HCT116 (cell line): ENCODE measurements at regions not wholly inside any gene's neighbourhood (a gene's known extent, or its start where the extent isn't known, plus 50 kb on each side); places are given as distances from the start of the nearest gene placed in this dataset.

Experiments
- ATAC-seq: fragments of 200-7000 bp; cut with Tn5 transposase; 2 replicates; pipeline ENCODE4 v1.9.1; 2020; ENCODE audit warnings: mild to moderate bottlenecking, moderate library complexity
- BruUV-seq: library from RNA; stranded (reverse); fragments of 400-500 nt; replicated peaks from 2 replicates; lab custom pipeline; 2021; lab: Mats Ljungman, UMichigan
- CTCF ChIA-PET: fragments of 300-600 bp; sonication (Branson Sonifier 250); formaldehyde crosslinking; loops from one replicate; lab custom pipeline; 2021; ENCODE audit warnings: antibody characterized with exemption; lab: Charles Lee
- POLR2A ChIA-PET: fragments of 300-600, 350-600 bp; sonication (Branson Sonifier 250); formaldehyde crosslinking; loops from one replicate; lab custom pipeline; 2021; ENCODE audit warnings: antibody characterized with exemption; lab: Charles Lee
- RAD21 ChIA-PET, 2 experiments: fragments of 300-600 bp; sonication (Branson Sonifier 250); formaldehyde crosslinking; loops; one replicate each; lab custom pipeline; 2023; ENCODE audit warnings: low total read pairs in 2 of 2; ENCODE audit not compliant: uncharacterized antibody in 2 of 2, unreplicated experiment in 2 of 2, low non-redundant PET in 1 of 2; lab: Charles Lee
- DNase-seq: peaks from one replicate; pipeline ENCODE4 v3.0.0-alpha.2; 2010; ENCODE audit warnings: low read depth, low spot score
- H2AFZ ChIP-seq: fragments of 200-600 bp; shearing (Covaris generic), sonication (generic); 2 replicates; pipeline ENCODE4 v1.6.1; 2017; ENCODE audit warnings: low read depth, mixed run types, mixed read lengths, antibody characterized with exemption, low read length; ENCODE audit not compliant: poor library complexity, severe bottlenecking
- H3K27ac ChIP-seq: 2 replicates; pipeline ENCODE4 v1.5.1; 2012; ENCODE audit warnings: low read depth, low read length
- H3K27me3 ChIP-seq: fragments of 200-600 bp; sonication (generic); 2 replicates; pipeline ENCODE4 v1.6.1; 2016; ENCODE audit warnings: mixed run types, low read length, mixed read lengths; ENCODE audit not compliant: insufficient read depth
- H3K36me3 ChIP-seq, 2 experiments: fragments of 200-500 bp in 1 of 2; fragments of 200-600 bp in 1 of 2; sonication (Bioruptor generic) in 1 of 2; sonication (generic) in 1 of 2; 2 replicates each; pipeline versions ENCODE4 v1.5.1 to v1.6.1; 2014 to 2016; ENCODE audit warnings: low read length in 2 of 2, inconsistent platforms in 1 of 2, mixed read lengths in 1 of 2, mixed run types in 1 of 2; ENCODE audit not compliant: insufficient read depth in 2 of 2, control insufficient read depth in 1 of 2
- H3K4me1 ChIP-seq, 2 experiments: fragments of 200-600 bp in 1 of 2; sonication (generic) in 1 of 2; 2 replicates each; pipeline versions ENCODE4 v1.5.1 to v1.6.1; 2012 to 2017; ENCODE audit warnings: low read length in 2 of 2, inconsistent platforms in 1 of 2, mild to moderate bottlenecking in 1 of 2, mixed read lengths in 1 of 2, mixed run types in 1 of 2, moderate library complexity in 1 of 2; ENCODE audit not compliant: insufficient read depth in 2 of 2, control insufficient read depth in 1 of 2
- H3K4me2 ChIP-seq: fragments of 200-600 bp; sonication (generic); 2 replicates; pipeline ENCODE4 v1.6.1; 2017; ENCODE audit warnings: mixed run types, low read length, mixed read lengths
- H3K4me3 ChIP-seq, 2 experiments: fragments of 200-600 bp in 1 of 2; sonication (generic) in 1 of 2; replicated peaks in 1 of 2; 2 replicates each; pipeline ENCODE4 v1.5.1; 2011 to 2016; ENCODE audit warnings: low read length in 2 of 2, control low read depth in 1 of 2, low read depth in 1 of 2, mild to moderate bottlenecking in 1 of 2, mixed read lengths in 1 of 2, mixed run types in 1 of 2
- H3K79me2 ChIP-seq: fragments of 200-600 bp; sonication (generic); 2 replicates; pipeline ENCODE4 v1.6.1; 2017; ENCODE audit warnings: mild to moderate bottlenecking, mixed run types, low read length, moderate library complexity, mixed read lengths; ENCODE audit not compliant: insufficient read depth
- H3K9ac ChIP-seq: fragments of 200-600 bp; sonication (generic); 2 replicates; pipeline ENCODE4 v1.6.1; 2016; ENCODE audit warnings: low read length, mixed read lengths
- H3K9me2 ChIP-seq: fragments of 200-600 bp; sonication (generic), shearing (Covaris generic); 2 replicates; pipeline ENCODE4 v1.6.1; 2017; ENCODE audit warnings: mixed run types, mild to moderate bottlenecking, moderate library complexity; ENCODE audit not compliant: insufficient read depth
- H3K9me3 ChIP-seq, 2 experiments: fragments of 200-500 bp in 1 of 2; fragments of 200-600 bp in 1 of 2; sonication (Bioruptor generic) in 1 of 2; sonication (generic) in 1 of 2; 2 replicates each; pipeline ENCODE4 v1.6.1; 2014 to 2017; ENCODE audit warnings: low read length in 2 of 2, mixed read lengths in 2 of 2, inconsistent platforms in 1 of 2, low read depth in 1 of 2, mild to moderate bottlenecking in 1 of 2, mixed run types in 1 of 2, moderate library complexity in 1 of 2; ENCODE audit not compliant: control insufficient read depth in 1 of 2, insufficient read depth in 1 of 2
- H4K20me1 ChIP-seq: fragments of 200-600 bp; sonication (generic), shearing (Covaris generic); 2 replicates; pipeline ENCODE4 v1.6.1; 2017; ENCODE audit warnings: mixed run types, mild to moderate bottlenecking, moderate library complexity; ENCODE audit not compliant: insufficient read depth
- CEBPB ChIP-seq: IDR thresholded peaks from 2 replicates; pipeline ENCODE4 v1.6.1; 2012; ENCODE audit warnings: low read depth
- EGR1 ChIP-seq: IDR thresholded peaks from 2 replicates; pipeline ENCODE4 v1.6.1; 2012; ENCODE audit warnings: low read depth
- FOSL1 ChIP-seq: IDR thresholded peaks from 2 replicates; pipeline ENCODE4 v1.6.1; 2012; ENCODE audit warnings: low read depth
- JUND ChIP-seq: IDR thresholded peaks from 2 replicates; pipeline ENCODE4 v1.6.1; 2012
- POLR2AphosphoS5 ChIP-seq: IDR thresholded peaks from 2 replicates; pipeline ENCODE4 v1.6.1; 2011; ENCODE audit warnings: mild to moderate bottlenecking, low read depth, low read length, moderate library complexity
- RAD21 ChIP-seq: IDR thresholded peaks from 2 replicates; pipeline ENCODE4 v1.6.1; 2012; ENCODE audit warnings: low read depth, mild to moderate bottlenecking
- REST ChIP-seq: IDR thresholded peaks from 2 replicates; pipeline ENCODE4 v1.6.1; 2012; ENCODE audit warnings: low read depth
- SP1 ChIP-seq: IDR thresholded peaks from 2 replicates; pipeline ENCODE4 v1.6.1; 2012; ENCODE audit warnings: low read depth
- ZFX ChIP-seq: fragments of 450-650 bp; IDR thresholded peaks from 2 replicates; pipeline ENCODE4 v1.6.1; 2017
- ZNF274 ChIP-seq: fragments of 200-500 bp; sonication (Bioruptor generic); IDR thresholded peaks from 2 replicates; pipeline ENCODE4 v1.6.1; 2014; ENCODE audit warnings: mild to moderate bottlenecking, low read depth, low read length, inconsistent platforms
- intact Hi-C: fragments of 100-400 bp; cut with micrococcal nuclease; formaldehyde crosslinking; loops from 2 replicates; pipeline ENCODE4 v1.10.0; 2022

- no peak for DNase-seq
- Histone ChIP-seq H3K79me2 (no peaks in the 10 kb centered on the region), H3K9me3 (no peaks in the 10 kb centered on the region), H3K27ac (no peak overlapping the region), H3K36me3 (no peaks in the 10 kb centered on the region), H3K9me2 (no peaks in the 10 kb centered on the region), H3K4me1 (no peaks in the 10 kb centered on the region), H4K20me1 (no peaks in the 10 kb centered on the region), H2AFZ (no peak overlapping the region), H3K4me3 (no peak overlapping the region), H3K4me2 (no peak overlapping the region), H3K27me3 (peaks cover 17% of the 10 kb centered on the region), H3K9ac (no peak overlapping the region)
- ChIA-PET RAD21 (no interaction called here), CTCF (no interaction called here), POLR2A (no interaction called here)
- no peak for TF ChIP-seq RAD21
- no peak for TF ChIP-seq SP1
- no peak for TF ChIP-seq EGR1
- no peak for TF ChIP-seq ZFX
- no peak for TF ChIP-seq FOSL1
- TF ChIP-seq POLR2AphosphoS5: no peak
- TF ChIP-seq JUND: no peak
- TF ChIP-seq CEBPB: no peak
- no peak for TF ChIP-seq ZNF274
- no peak for TF ChIP-seq REST
- ATAC-seq: no peak
- no TSS peak for BruUV-seq
- intact Hi-C loops: no loop called here
Observed at GRCh38 chr16:9594047-9594446, 502.6 kb downstream of the HAPSTR1 start.
